GM19193 (cell line): ENCODE measurements at regions not wholly inside any gene's neighbourhood (a gene's known extent, or its start where the extent isn't known, plus 50 kb on each side); places are given as distances from the start of the nearest gene placed in this dataset.

Experiments
- POLR2A ChIP-seq: IDR thresholded peaks from 4 replicates; pipeline ENCODE4 v1.6.1; 2011; ENCODE audit not compliant: insufficient read depth, insufficient read length; ENCODE audit errors: extremely low read depth

GRCh38 chr3:144930431-144930830 lies 958.8 kb downstream of the DIPK2A start:
- TF ChIP-seq POLR2A, result no peak

DNA sequence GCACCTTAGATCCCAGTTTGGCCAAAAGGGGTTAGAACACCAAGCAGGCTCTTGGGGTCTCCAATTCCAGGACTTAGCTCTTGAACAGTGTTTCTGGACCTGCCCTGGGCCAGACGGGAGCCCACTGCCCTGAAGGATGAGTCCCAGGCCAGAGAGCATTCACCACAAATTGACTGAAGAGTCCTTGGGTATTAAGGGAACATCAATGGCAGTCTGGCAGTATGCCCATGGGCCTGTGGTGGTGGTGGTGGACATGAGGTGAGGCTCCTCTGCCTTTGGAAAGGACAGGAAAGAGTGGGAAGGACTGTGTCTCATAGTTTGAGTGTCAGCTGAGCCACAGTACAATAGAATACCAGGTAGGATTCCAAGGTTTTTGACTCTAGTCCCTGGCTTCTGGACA lies 960.0 kb downstream of the DIPK2A start:
- TF ChIP-seq POLR2A, result no peak

GRCh38 chr3:144942093-144942837 lies 970.6 kb downstream of the DIPK2A start:
- TF ChIP-seq POLR2A, result no peak

- TF ChIP-seq POLR2A, result no peak
These were observed 971.2 kb downstream of the DIPK2A start for GRCh38 chr3:144942838-144943197.

DNA sequence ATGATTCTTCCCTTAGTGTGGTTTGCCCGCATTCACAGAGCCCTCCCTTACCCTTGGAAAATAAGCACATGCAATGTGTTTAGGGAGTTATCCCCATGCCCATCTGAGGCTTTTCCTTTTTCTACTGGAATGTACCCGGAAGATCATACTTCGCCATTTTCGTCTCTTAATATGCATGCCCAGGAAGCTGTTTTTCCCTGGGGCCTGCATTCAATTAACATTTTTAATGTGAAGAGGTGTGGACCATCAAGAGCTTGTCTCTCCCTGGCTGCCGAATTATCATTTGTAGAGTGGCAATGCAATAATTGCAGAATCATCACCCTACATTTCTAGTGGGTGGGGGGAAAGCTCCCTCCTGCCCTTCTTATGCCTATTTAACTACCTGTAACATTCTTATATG lies 976.3 kb downstream of the DIPK2A start:
- TF ChIP-seq POLR2A, result no peak

DNA sequence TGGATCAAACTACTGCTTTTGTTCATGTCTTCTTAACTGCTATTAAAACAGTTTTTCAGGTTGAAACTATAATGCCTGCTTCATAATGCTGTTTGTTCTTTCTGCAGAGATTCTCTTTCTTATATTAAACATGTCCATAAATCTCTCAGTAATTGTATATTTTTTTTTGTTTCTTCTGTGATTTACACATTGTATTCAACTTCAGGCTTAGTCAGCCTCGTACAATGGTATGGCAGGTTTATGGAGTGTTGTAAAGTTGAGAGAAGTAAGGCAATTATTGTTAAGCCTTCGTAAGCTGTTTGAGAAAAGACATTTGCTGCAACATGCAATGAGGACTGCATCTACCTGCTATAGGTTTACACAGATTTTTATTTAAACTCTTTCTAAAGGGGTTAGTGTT lies 977.1 kb downstream of the DIPK2A start:
- no peak for TF ChIP-seq POLR2A

GRCh38 chr3:144953959-144954358 lies 982.3 kb downstream of the DIPK2A start:
- no peak for TF ChIP-seq POLR2A

GRCh38 chr3:144957398-144958101 lies 985.9 kb downstream of the DIPK2A start:
- no peak for TF ChIP-seq POLR2A

DNA sequence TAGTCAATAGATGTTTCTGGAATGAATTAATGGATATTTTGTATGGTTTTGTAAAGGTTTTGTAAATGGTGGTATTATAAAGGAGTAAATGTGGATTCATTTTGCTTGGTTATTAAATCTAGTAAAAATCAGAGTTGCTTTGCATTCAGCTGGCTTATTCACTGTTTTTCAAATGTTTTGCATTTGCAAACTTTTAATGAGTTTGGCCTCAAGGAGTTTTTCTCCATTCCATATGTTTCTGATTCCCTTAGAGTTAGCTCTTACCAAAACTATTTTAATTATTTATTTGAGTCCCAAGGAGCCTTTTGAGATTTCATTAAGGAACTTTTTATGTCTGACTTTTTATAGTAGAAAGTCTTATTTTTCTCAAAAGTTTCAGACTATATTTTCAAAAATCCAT lies 992.2 kb downstream of the DIPK2A start:
- TF ChIP-seq POLR2A, result no peak

DNA sequence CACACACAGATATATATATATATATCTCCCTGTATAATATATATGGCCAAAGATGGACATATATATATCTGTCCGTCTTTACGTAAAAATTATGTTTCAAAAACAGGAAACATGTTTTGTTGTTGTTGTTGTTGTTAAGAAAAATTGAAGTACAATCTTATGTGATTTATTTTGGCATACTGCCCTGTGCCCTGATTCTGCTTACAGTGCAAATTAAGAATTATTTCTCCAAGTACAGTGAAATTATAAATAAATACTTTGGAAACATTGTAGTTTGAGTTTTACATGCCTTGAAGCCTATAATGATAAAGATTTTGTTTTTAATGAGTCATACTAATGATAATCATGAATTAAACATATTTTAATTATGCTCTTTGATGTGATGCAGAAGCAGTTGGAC lies 994.9 kb downstream of the DIPK2A start:
- TF ChIP-seq POLR2A, result no peak

DNA sequence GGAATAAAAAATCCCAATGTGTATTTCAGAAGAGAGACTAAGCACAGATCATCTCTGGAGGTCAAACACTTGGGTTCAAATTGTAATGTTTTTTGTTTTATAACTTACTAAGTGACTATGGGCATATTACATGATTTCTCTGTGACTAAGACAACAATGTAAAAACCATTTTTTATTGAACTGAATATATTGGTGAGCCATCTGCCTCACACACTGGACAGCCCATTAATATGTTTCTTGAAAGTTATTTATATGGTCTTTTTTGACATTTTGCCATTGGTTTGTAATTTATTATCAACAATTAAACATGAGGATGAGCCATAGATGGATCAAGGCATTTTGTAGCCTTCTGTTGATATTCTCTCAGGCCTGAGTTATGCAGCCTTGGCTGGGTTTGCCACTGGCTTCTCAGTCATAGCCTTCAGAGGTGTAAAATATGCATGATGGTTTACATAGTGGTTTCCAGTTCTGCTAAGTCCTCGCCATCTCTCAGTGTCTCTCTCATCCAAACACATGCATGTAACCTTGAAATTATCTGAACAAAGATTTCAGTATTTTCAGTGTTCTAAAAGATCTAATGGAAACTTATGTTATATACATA lies 997.2 kb downstream of the DIPK2A start:
- no peak for TF ChIP-seq POLR2A

GRCh38 chr3:144989807-144990206 lies 1018.2 kb downstream of the DIPK2A start:
- TF ChIP-seq POLR2A, result no peak

DNA sequence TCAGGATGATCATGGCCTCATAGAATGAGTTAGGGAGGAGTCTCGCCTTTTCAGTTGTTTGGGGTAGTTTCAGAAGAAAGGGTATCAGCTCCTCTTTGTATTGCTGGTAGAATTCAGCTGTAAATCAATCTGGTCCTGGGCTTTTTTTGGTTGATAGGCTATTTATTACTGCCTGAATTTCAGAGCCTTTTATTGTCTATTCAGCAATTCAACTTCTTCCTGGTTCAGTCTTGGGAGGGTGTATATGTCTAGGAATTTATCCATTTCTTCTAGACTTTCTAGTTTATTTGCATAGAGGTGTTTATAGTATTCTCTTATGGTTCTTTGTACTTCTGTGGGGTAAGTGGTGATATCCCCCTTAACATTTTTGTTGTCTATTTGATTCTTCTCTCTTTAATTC lies 1024.2 kb downstream of the DIPK2A start:
- no peak for TF ChIP-seq POLR2A

GRCh38 chr3:145005427-145005826 lies 1033.8 kb downstream of the DIPK2A start:
- TF ChIP-seq POLR2A, result no peak

DNA sequence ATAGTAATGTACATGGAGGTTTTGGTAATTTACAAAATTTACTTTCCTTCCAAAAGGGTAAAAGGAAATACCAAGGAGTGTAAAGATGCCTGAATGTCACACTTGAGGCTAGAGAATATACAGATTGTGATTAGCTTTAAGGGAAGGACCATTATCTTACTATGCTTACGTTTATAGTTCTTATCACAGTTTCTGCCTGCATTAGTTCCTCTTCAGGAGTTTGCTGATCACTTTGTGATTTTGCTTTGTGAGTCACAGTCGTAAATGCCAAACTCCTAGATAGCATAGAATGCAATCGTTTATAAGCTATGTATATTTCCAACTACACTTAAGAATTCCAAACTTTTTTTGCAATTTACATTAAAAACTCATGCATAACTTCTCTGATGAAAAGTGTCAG lies 1034.6 kb downstream of the DIPK2A start:
- no peak for TF ChIP-seq POLR2A

DNA sequence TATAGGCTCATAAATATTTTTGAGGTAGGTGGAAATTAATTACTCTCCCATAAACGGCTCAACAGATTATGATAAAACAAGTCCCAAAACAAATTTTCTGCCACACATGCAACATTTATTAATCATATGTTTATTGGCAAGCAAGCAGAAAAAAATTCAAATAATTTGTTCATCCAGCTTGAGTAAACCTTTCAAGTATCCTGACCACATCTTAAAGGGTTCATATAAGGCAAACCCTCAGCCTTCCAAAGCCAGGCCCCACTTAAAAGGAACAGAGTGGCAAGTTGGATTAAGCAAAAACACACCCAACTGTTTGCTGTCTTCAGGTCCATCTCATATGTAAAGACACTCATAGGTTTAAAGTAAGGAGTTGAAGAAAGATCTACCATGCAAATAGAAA lies 1042.3 kb downstream of the DIPK2A start:
- TF ChIP-seq POLR2A, result no peak
